ENCODE measurements at regions not wholly inside any gene's neighbourhood (a gene's known extent, or its start where the extent isn't known, plus 50 kb on each side); places are given as distances from the start of the nearest gene placed in this dataset.

GRCh38 chr7:131027287-131027773, 293.3 kb upstream of the KLF14 start:
- peak overlapping the region; percentile 80 for H3K27ac Mint-ChIP-seq
- peak in 19 of 35 experiments; percentile 28 to 60 (median 40) for DNase-seq

GRCh38 chr7:131028295-131028694, 294.3 kb upstream of the KLF14 start:
- H3K27me3 Mint-ChIP-seq = no peaks in the 10 kb centered on the region
- Histone ChIP-seq H3K36me3 (ENCODE audit: control insufficient read depth in 2 of 2, extremely low read depth in 1 of 2, insufficient read depth in 1 of 2, low read length in 1 of 2) (peaks cover 0 to 3% of the 10 kb centered on the region in 2 donors), H3K4me1 (ENCODE audit: control insufficient read depth in 1 of 2, extremely low read depth in 1 of 2, insufficient read depth in 2 of 2, low read length in 2 of 2) (peaks cover 0 to 59% of the 10 kb centered on the region in 2 experiments), H3K9me3 (no peaks in the 10 kb centered on the region), H3K4me3 (ENCODE audit: control insufficient read depth in 1 of 2, extremely low read depth in 1 of 2, low read length in 1 of 2) (no peak overlapping the region), H3K27me3 (replicated peaks in 1 of 2; ENCODE audit: control insufficient read depth in 2 of 2, extremely low read depth in 1 of 2, insufficient read depth in 2 of 2, low read length in 1 of 2) (no peaks in the 10 kb centered on the region), H3K27ac (ENCODE audit: low read length) (no peak overlapping the region)
- H3K36me3 Mint-ChIP-seq = peaks cover 32% of the 10 kb centered on the region
- H3K9me3 Mint-ChIP-seq = no peaks in the 10 kb centered on the region
- WGBS (ENCODE audit: insufficient coverage) = 100% methylated on average over 1 of the region's 2 CpGs
- DNase-seq (no peak), ATAC-seq (replicated peaks in 1 of 4) (no peak)
- ChIA-PET POLR2A (interaction anchor here (0.5 to 1.1 kb wide), 10 partner anchors 8 to 104 kb away, joined by 3 to 9 read pairs (median 4); no protein-coding TSS in a partner anchor), CTCF (interaction anchor here (0.5 to 2.9 kb wide), 9 partner anchors 9 to 130 kb away, joined by 3 to 11 read pairs (median 4); no protein-coding TSS in a partner anchor)
- peak overlapping the region; percentile 60 to 80 for H3K27ac Mint-ChIP-seq
- peak overlapping the region; percentile 9 to 41 (median 40) for H3K4me3 Mint-ChIP-seq
- peaks cover 87 to 93% (median 91%) of the 10 kb centered on the region in 3 donors for H3K4me1 Mint-ChIP-seq

More at GRCh38 chr7:131027287-131027773, 293.3 kb upstream of the KLF14 start:
- peak overlapping the region; percentile 66 for H3K27ac ChIP-seq (ENCODE audit: low read length)
- WGBS (ENCODE audit: insufficient coverage) = 52% methylated on average over 7 of the region's 8 CpGs
- H3K4me1 ChIP-seq (ENCODE audit: control insufficient read depth in 1 of 2, extremely low read depth in 1 of 2, insufficient read depth in 2 of 2, low read length in 2 of 2) = peaks cover 0 to 63% of the 10 kb centered on the region in 2 experiments
- Mint-ChIP-seq H3K27me3 (no peaks in the 10 kb centered on the region), H3K4me1 (peaks cover 86 to 92% (median 88%) of the 10 kb centered on the region in 3 donors), H3K4me3 (peak overlapping the region; percentile 19 to 41 (median 38)), H3K9me3 (no peaks in the 10 kb centered on the region), H3K36me3 (peaks cover 33% of the 10 kb centered on the region)
- no peaks in the 10 kb centered on the region for H3K9me3 ChIP-seq
- CTCF ChIA-PET = interaction anchor here in 1 of 2 donors (0.5 to 2.9 kb wide), 3 partner anchors 34 to 1017 kb away, joined by 3 to 11 read pairs (median 4); no protein-coding TSS in a partner anchor
- peak; percentile 38 to 62 (median 50) for ATAC-seq (replicated peaks in 1 of 4)
- H3K36me3 ChIP-seq (ENCODE audit: control insufficient read depth in 2 of 2, extremely low read depth in 1 of 2, insufficient read depth in 1 of 2, low read length in 1 of 2) = peaks cover 0 to 4% of the 10 kb centered on the region in 2 donors
- POLR2A ChIA-PET = interaction anchor here (0.5 to 1.5 kb wide), 5 partner anchors 32 to 114 kb away, joined by 3 to 9 read pairs (median 4); no protein-coding TSS in a partner anchor
- no peaks in the 10 kb centered on the region for H3K27me3 ChIP-seq (replicated peaks in 1 of 2; ENCODE audit: control insufficient read depth in 2 of 2, extremely low read depth in 1 of 2, insufficient read depth in 2 of 2, low read length in 1 of 2)
- no peak overlapping the region for H3K4me3 ChIP-seq (ENCODE audit: control insufficient read depth in 1 of 2, extremely low read depth in 1 of 2, low read length in 1 of 2)

- no peaks in the 10 kb centered on the region for H3K9me3 ChIP-seq
- H3K27ac Mint-ChIP-seq = peak overlapping the region; percentile 44 to 47
- no peaks in the 10 kb centered on the region for H3K27me3 ChIP-seq (replicated peaks in 1 of 2; ENCODE audit: control insufficient read depth in 2 of 2, extremely low read depth in 1 of 2, insufficient read depth in 2 of 2, low read length in 1 of 2)
- H3K9me3 Mint-ChIP-seq = no peaks in the 10 kb centered on the region
- peak overlapping the region in 2 of 3 donors; percentile 4 to 41 for H3K4me3 Mint-ChIP-seq
- ChIA-PET CTCF (interaction anchor here (0.5 to 1.5 kb wide), 6 partner anchors 10 to 197 kb away, joined by 3 to 6 read pairs (median 4); no protein-coding TSS in a partner anchor), POLR2A (interaction anchor here (0.5 to 1.1 kb wide), 8 partner anchors 8 to 105 kb away, joined by 3 to 9 read pairs (median 4); no protein-coding TSS in a partner anchor)
- DNase-seq (no peak), ATAC-seq (replicated peaks in 1 of 4) (no peak)
- H3K27ac ChIP-seq (ENCODE audit: low read length) = no peak overlapping the region
- no peak overlapping the region for H3K4me3 ChIP-seq (ENCODE audit: control insufficient read depth in 1 of 2, extremely low read depth in 1 of 2, low read length in 1 of 2)
- peaks cover 31% of the 10 kb centered on the region for H3K36me3 Mint-ChIP-seq
- H3K4me1 Mint-ChIP-seq = peaks cover 87 to 93% (median 92%) of the 10 kb centered on the region in 3 donors
- peaks cover 0 to 1% of the 10 kb centered on the region in 2 donors for H3K36me3 ChIP-seq (ENCODE audit: control insufficient read depth in 2 of 2, extremely low read depth in 1 of 2, insufficient read depth in 1 of 2, low read length in 1 of 2)
- H3K27me3 Mint-ChIP-seq = no peaks in the 10 kb centered on the region
- peaks cover 0 to 63% of the 10 kb centered on the region in 2 experiments for H3K4me1 ChIP-seq (ENCODE audit: control insufficient read depth in 1 of 2, extremely low read depth in 1 of 2, insufficient read depth in 2 of 2, low read length in 2 of 2)
Measured at GRCh38 chr7:131029002-131029401, 295.0 kb upstream of the KLF14 start.

GRCh38 chr7:131031099-131031868, 296.4 kb upstream of the MKLN1 start:
- ATAC-seq (replicated peaks in 1 of 4) (no peak), DNase-seq (peak in 1 of 35 experiments; percentile 47)
- CTCF ChIA-PET = interaction anchor here in 1 of 2 donors (0.6 to 2.9 kb wide), 4 partner anchors 11 to 135 kb away, joined by 3 to 9 read pairs (median 3); no protein-coding TSS in a partner anchor
- POLR2A ChIA-PET = interaction anchor here (0.6 to 1.0 kb wide), 3 partner anchors 15 to 28 kb away, joined by 3 to 7 read pairs (median 3); no protein-coding TSS in a partner anchor
- no peaks in the 10 kb centered on the region for H3K9me3 ChIP-seq
- peak overlapping the region; percentile 66 to 70 for H3K27ac Mint-ChIP-seq
- 42% methylated on average over 2 of the region's 7 CpGs for WGBS (ENCODE audit: insufficient coverage)
- no peaks in the 10 kb centered on the region for H3K27me3 ChIP-seq (replicated peaks in 1 of 2; ENCODE audit: control insufficient read depth in 2 of 2, extremely low read depth in 1 of 2, insufficient read depth in 2 of 2, low read length in 1 of 2)
- no peak overlapping the region for H3K4me3 ChIP-seq (ENCODE audit: control insufficient read depth in 1 of 2, extremely low read depth in 1 of 2, low read length in 1 of 2)
- peaks cover 0 to 60% of the 10 kb centered on the region in 2 experiments for H3K4me1 ChIP-seq (ENCODE audit: control insufficient read depth in 1 of 2, extremely low read depth in 1 of 2, insufficient read depth in 2 of 2, low read length in 2 of 2)
- H3K36me3 Mint-ChIP-seq = peaks cover 28% of the 10 kb centered on the region
- peaks cover 0 to 3% of the 10 kb centered on the region in 2 donors for H3K36me3 ChIP-seq (ENCODE audit: control insufficient read depth in 2 of 2, extremely low read depth in 1 of 2, insufficient read depth in 1 of 2, low read length in 1 of 2)
- no peaks in the 10 kb centered on the region for H3K27me3 Mint-ChIP-seq
- H3K27ac ChIP-seq (ENCODE audit: low read length) = peak overlapping the region; percentile 22
- peaks cover 88 to 93% (median 90%) of the 10 kb centered on the region in 3 donors for H3K4me1 Mint-ChIP-seq
- H3K9me3 Mint-ChIP-seq = no peaks in the 10 kb centered on the region
- H3K4me3 Mint-ChIP-seq = peak overlapping the region; percentile 59 to 62 (median 61)

- Histone ChIP-seq H3K4me1 (ENCODE audit: control insufficient read depth in 1 of 2, extremely low read depth in 1 of 2, insufficient read depth in 2 of 2, low read length in 2 of 2) (peaks cover 0 to 55% of the 10 kb centered on the region in 2 experiments), H3K27ac (ENCODE audit: low read length) (no peak overlapping the region), H3K36me3 (ENCODE audit: control insufficient read depth in 2 of 2, extremely low read depth in 1 of 2, insufficient read depth in 1 of 2, low read length in 1 of 2) (peaks cover 0 to 3% of the 10 kb centered on the region in 2 donors), H3K27me3 (replicated peaks in 1 of 2; ENCODE audit: control insufficient read depth in 2 of 2, extremely low read depth in 1 of 2, insufficient read depth in 2 of 2, low read length in 1 of 2) (no peaks in the 10 kb centered on the region), H3K9me3 (no peaks in the 10 kb centered on the region), H3K4me3 (ENCODE audit: control insufficient read depth in 1 of 2, extremely low read depth in 1 of 2, low read length in 1 of 2) (no peak overlapping the region)
- Mint-ChIP-seq H3K27ac (peak overlapping the region in 1 of 2 donors; percentile 5), H3K4me3 (peak overlapping the region in 2 of 3 donors; percentile 7 to 62), H3K4me1 (peaks cover 88 to 90% (median 90%) of the 10 kb centered on the region in 3 donors), H3K27me3 (no peaks in the 10 kb centered on the region), H3K36me3 (peaks cover 29% of the 10 kb centered on the region), H3K9me3 (no peaks in the 10 kb centered on the region)
- no peak for ATAC-seq (replicated peaks in 1 of 4)
- no peak for DNase-seq
- ChIA-PET CTCF (interaction anchor here (0.6 to 2.9 kb wide), 5 partner anchors 9 to 136 kb away, joined by 3 to 9 read pairs (median 7); no protein-coding TSS in a partner anchor), POLR2A (interaction anchor here (0.6 to 1.0 kb wide), 2 partner anchors 16 to 17 kb away, joined by 3 read pairs; no protein-coding TSS in a partner anchor)
- 88% methylated on average over 3 of the region's 6 CpGs for WGBS (ENCODE audit: insufficient coverage)
Measured at GRCh38 chr7:131032786-131033185, 294.9 kb upstream of the MKLN1 start.

Measured in T-cell (primary cell).